Activated CD8-positive, alpha-beta memory T cell treated with anti-CD3 and anti-CD28 coated beads for 48 hours (primary cell): ENCODE measurements at regions not wholly inside any gene's neighbourhood (a gene's known extent, or its start where the extent isn't known, plus 50 kb on each side); places are given as distances from the start of the nearest gene placed in this dataset.

Experiments used
- DNase-seq, 3 experiments: peaks; one replicate each; pipeline ENCODE4 v3.0.0-alpha.2; 2020; ENCODE audit warnings: low read depth in 2 of 3, low spot score in 2 of 3

DNA sequence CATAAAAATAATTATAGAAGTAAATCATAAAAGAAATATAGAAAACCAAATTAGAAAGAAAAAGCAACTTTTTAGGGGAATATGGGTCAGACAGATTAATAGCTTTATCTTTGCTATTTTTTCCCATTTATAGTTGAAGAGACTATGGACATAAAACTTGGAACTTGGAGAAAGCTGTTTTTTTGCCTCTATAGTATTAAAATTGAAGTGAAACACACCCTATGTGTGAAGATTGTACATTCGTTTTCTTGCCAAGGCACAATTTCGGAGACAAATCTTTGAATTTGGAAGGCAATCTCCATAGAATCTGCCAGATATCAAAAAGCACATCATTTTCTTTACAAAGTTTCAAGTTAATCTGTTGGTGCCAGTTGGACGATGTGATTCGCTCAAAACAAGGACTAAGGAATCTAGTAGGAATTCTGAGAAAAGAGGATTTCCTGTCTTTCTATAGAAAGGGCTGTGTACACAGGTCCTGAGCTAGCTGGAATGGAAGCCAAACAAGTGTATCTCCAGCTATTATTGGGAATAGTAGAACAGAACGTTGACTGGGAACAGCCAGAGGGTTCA is 156.3 kb downstream of the SLC7A11 start:
- no peak for DNase-seq

DNA sequence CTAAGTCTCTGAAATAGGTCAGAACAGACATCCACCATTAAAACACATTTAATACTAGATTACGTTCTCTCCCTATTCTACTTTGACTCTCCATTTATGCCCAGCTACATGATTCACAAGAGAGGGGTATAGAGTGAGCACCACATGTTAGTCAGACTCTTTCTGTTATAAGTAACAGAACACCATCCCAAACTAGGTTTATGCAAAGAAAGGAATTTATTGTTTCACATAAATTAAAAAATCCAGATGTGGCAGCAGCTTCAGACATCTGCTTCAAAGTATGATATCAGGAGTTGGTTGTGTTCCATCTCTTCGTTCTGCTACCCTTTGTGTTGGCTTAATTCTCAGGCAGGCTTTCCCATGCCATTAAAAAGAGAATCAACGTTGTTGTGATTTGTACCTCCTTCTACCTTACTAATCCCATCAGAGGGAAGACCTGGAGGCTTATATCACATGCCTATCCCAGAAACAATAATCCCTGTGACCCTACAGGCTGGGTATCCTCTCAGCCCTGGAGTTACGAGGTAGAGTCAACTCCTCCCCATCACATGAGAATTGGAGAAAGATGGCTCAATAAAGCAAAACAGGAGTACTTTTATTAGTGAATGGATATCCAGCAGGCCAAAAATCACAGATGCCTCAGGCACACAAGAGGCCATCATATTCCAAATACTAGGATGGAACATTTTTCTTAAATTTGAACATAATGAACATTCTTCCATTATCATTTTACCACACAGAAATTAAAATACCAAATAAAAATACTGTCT is 163.2 kb downstream of the SLC7A11 start:
- DNase-seq, result no peak

DNA sequence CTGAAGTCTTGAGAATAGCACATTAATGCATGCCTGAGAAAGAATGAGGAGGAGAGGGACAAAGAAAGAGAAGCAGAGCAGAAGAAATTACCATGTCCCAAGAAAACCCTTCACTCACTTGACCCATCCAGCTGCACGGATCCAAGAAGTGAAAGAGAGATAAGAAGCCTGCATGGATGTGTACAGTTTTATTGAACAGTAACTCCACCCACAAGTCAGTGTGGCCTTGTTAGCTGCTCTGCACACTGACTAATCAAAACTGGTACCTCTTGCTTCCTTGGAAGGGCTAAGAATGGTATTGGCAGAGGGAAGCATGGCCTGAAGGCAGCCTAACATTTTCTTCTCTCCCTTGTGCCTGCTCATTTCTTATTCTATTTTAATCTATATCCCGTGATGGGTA is 163.9 kb downstream of the SLC7A11 start:
- DNase-seq, result no peak

DNA sequence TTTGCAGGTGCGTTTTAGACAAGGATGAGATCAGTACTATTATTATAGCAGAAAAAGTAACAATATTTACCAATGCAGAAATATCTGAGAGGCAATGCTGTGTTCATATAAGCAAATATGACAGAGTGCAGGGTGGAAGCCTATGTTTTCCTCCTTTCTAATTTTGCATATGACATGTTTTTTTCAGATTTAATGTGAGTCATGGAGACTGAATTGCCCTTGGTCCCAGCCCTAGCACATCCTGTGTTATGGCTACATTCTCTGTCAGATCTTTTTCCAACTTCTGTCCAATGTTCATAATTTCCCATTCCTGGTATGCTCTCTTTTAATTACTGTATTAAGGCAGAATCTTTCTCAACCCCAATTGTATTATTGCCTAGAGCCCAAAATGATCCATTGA is 165.6 kb downstream of the SLC7A11 start:
- DNase-seq, result no peak

DNA sequence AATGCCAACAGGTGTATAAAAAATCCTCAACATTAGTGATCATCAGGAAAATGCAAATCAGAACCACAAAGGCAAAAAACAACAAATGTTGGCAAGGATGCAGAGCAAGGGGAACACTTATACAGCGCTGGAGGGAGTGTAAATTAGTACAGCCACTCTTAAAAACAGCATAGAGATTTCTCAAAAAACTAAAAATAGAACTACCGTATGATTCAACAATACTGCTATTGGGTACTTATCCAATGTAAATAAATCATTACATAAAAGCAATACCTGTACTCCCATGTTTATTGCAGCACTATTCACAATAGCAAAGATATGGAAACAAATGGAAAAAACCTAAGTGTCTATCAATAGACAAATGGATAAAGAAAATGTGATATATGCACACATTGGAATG is 171.3 kb downstream of the SLC7A11 start:
- DNase-seq, result no peak

DNA sequence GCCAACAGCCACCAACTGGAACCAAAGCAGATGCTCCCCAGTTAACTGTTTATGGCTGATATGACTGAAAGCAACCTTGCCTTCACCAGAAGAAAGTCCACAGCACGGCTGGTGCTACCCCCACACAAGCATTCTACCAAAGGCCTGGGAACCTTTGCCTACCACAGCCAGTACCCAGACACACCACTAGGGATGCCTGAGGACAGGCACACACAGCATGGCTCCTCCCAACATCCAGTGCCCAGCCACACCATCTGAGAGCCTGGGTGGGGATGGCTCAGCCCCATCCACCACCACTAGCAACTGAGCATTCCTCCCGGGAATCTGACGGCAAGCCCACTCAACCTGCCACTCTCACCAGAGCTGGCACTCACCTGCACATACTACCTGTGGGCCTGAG is 178.6 kb downstream of the SLC7A11 start:
- DNase-seq, result no peak

DNA sequence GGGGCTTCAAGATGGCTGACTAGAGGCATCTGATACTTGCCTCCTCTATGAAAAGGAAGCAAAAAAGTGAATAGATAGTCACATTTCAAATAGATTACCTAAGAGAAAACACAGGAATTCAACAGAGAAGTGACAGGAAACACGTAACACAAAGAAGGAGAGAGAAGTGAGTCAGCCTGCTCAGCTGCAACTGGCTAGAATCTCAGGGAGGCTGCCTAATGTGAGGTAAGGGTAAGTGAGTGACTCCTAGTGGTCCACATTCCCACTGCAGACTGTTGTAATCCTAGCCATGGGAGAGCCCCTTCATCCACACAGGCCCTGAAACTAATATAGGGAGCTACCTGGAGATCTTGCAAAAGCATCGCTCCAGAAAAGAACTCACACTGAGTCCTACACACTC is 179.2 kb downstream of the SLC7A11 start:
- no peak for DNase-seq

DNA sequence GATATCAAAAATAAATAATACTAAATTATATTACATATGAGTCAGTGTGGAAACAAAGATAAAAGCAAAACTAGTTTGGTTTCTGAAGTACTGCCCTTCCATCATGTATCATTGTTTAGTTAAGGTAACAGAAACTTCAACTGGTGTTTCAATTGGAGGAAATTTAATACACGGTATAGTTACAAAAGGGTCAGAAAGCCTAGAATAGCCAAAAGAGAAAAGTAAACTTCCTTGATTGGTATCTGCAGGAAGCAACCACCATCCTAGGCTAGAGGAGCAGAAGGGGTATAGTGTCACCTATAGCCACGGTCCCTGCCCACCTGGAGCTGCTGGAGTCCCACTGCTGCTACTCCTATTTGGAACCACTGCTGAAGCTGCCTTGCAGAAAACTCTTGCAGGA is 185.6 kb downstream of the SLC7A11 start:
- no peak for DNase-seq

DNA sequence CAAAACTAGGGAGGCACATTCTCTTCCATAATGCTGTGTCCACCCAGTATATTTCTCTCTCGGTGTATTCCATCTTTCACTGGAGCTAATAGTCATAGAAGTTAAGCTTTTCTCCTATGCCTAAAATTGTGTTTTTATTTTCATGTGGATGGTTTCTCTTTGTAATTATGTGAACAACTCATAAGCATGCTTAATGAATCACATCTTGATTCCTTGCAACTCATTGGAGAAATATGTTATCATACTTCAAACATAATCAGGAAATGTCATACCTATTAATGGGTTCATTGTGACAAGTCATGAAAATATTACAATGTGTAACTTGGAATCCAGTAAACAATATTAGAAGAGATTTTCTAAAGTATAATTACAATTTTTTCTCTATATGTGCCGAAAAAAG is 186.3 kb downstream of the SLC7A11 start:
- no peak for DNase-seq

DNA sequence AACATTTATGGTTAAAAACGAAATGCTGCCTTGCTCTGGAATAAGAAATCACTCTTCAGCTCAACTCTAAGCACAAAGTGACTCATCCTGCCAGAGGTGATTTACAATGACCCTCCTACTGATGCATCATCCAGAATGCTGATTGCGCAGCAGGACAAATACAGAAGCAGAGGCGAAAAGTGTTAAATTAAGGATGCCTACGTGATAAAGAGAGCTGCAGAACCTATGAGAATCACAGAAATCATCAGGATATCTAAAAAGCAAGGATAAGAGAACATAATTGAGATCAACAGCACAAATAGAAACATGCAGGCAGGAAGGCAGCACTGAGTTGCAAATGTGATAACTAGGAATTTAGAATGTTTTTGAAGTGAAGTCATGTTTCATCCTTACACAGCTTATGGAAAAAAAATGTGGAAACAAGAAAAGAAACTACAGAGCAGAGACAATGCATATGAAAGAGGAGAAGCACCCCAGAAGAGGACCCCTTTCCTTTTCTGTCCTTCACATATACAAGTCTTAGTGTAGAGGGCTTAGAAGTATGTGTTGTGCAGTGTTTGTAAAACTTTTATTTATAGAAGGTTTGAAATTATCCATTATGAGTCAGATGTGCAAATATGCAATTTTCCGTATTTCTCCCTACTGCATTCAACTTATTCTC is 188.4 kb downstream of the SLC7A11 start:
- DNase-seq, result no peak

DNA sequence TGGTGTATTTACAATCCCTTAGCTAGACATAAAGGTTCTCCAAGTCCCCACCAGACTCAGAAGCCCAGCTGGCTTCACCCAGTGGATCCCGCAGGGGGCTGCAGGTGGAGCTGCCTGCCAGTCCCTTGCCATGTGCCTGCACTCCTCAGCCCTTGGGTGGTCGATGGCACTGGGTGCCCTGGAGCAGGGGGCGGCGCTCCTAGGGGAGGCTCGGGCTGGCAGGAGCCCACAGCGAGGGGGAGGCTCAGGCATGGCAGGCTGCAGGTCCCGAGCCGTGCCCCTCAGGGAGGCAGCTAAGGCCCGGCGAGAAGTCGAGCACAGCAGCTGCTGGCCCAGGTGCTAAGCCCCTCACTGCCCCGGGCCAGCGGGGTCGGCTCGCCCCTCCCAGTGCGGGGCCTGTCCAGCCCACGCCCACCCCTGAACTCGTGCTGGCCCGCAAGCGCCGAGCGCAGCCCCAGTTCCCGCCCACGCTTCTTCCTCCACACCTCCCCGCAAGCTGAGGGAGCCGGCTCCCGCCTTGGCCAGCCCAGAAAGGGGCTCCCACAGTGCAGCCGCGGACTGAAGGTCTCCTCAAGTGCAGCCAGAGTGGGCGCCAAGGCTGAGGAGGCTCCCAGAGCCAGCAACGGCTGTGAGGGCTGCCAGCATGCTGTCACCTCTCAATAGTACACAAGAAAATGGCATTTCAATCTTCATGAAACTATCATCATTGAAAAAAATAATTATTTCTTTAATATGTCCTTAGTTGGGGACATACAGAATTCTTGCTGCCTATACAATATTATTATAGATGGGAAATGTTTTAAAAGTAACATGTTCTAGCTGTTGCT is 189.1 kb downstream of the SLC7A11 start:
- no peak for DNase-seq

DNA sequence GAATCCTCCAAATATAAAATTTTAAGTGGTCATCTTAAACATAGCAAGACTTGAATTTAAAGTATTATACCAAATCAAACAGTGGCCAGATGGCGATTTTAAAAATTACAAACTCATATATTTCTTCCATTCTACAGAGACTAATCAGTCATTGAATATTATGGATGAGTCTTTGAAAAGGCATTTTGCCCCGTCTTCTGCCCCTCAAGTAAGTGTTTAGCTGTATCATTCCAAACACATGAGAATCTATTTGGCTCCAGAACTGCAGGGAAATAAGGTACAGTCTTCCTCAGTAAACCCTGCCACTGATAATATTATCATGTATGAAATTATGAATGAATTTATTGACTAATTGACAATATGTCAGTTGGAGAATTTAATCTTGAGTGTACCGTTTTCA is 191.0 kb downstream of the SLC7A11 start:
- DNase-seq, result no peak

DNA sequence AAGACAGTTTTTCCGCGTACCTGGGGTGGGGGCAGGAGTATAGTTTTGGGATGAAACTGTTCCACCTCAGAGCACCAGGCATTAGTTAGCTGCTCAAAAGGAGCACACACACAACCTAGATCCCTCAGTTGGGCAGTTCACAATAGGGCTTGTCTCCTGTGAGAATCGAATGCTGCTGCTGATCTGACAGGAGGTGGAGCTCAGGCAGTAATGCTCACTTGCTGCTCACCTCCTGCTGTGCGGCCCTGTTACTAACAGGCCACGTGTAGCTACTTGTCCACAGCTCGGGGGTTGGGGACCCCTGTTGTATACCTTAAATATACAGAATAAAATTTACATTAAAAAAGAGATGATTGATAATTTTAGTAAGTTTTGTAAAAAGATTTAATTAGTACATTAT is 191.5 kb downstream of the SLC7A11 start:
- no peak for DNase-seq

DNA sequence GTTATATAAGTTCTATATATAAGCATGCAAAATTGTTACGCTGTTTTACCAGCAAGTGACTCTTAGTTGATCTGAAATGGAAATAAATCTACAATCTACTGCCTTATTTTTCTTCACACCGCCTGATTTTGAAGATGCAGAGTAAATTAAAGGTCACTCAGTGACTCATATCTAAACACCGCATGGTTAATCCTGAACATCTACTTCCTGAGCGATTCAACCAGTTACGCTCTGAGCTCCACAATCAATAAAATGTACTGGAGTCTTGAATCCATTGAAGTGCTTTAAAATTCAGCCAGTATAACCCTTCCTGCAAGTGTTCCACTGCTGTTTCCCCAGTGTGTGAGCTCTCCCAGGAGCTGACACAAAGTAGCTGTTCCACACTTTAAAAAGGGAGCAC is 192.8 kb downstream of the SLC7A11 start:
- DNase-seq, result no peak

DNA sequence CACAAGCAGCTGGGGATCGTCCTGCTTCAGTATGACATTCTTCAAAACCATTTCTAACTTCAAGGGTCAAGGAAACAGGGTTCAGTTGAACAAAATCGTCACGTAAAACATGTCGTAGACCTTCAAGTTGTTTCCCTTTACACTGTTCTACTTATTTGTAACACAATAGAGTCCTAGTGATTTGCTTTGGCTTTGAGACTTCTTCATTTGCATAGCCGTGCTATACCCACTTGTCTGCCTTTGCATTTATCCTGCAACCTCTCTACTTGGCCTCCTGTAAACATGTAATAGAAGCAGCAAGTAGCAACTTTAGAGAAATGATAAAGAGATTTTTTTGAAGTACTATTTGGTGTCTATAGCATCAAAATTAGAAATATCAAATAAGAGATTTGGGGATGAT is 194.9 kb downstream of the SLC7A11 start:
- DNase-seq, result no peak

DNA sequence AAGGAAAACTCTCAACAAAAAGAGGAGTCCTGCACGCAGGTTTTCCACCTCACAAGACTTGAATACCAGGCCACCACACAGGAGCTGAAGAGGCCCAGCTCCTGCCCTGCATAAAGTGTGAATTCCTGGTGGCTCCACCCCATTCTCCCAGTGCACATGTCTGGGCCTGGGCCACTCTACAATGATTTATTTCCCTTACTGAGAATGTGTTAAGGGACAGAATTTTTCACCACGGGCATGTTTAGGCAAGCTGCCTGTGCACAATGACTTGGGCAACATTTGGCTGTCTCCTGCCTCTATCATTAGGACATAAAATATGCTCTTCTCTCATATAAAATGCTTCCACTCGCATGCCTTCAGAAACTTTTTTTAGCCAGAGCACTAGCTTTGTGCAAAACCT is 197.1 kb downstream of the SLC7A11 start:
- no peak for DNase-seq

DNA sequence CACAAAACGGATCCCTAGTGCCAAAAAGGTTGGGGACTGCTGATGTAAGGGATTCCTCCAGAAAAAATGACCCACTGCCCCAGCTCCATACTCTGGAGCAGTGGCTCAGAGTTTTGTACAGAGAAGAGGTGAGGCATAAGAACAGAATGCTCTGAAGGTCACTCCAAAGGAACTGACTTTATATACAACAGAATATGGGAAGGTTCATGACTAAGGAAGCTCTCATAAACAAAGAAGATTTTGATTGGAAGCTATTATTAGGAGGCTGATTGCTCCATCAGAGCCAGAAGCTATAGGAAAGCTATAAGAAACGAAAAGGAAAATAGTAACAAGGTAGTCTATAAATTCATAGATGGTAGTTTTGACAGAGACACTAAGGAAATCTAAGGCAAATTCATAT is 203.1 kb downstream of the SLC7A11 start:
- no peak for DNase-seq

DNA sequence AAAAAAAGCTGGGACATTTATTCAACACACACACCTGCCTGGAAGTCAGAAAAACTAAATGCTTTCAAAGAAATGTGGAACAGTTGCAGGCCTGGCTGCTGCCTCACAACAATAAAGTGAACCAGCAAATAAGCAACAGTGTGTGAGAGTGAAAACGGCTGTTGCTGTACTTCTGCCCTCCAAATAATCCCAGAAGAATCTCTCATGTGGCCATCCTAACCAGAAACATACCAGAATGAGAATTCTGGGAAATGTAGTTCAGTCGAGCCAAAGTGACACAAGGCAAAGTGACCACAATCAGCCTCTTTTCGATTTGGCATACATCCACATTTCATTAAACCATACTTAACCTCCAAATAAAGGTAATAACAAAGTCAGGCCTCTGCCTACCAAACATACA is 204.5 kb downstream of the SLC7A11 start:
- no peak for DNase-seq

DNA sequence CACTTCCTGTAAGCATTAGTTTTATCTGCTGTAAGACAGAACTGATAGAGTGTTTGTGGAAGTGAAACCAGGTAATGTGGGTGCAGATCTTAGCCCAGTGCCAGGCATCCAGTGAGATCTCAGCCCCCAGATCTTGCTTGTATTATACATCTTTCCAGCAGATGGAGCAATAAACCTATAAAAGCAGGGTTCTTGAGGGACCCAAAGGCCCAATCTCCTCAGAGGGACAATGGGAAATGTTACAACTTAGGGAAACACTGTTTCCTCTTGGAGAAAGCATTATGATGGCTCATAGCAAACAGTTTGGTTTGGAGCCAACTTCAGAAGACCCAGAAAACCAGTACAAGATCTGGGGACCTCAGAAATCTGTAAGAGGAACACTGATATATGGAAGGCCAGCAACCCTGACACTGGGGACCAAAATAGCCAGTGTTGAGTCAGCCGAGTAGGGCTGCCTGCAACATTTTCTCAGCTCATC is 206.3 kb downstream of the SLC7A11 start:
- no peak for DNase-seq

DNA sequence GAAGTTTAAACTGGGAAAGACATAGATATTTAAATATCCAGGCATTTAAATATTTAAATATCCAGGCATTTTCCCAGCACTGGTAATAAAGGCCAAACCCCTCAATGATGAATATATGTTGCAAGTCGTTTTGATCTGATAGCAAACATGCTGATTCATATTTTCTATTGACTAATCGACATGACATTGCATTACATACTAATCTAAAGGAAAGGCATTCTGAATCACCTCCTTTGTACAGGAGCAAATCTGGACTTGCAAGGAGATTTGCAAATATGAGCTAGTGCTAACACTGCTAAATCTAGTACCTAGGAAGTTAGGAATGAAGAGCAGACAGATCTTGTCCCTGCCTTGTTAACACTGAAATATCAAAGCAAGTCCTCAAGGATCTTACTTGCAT is 207.3 kb downstream of the SLC7A11 start:
- no peak for DNase-seq

DNA sequence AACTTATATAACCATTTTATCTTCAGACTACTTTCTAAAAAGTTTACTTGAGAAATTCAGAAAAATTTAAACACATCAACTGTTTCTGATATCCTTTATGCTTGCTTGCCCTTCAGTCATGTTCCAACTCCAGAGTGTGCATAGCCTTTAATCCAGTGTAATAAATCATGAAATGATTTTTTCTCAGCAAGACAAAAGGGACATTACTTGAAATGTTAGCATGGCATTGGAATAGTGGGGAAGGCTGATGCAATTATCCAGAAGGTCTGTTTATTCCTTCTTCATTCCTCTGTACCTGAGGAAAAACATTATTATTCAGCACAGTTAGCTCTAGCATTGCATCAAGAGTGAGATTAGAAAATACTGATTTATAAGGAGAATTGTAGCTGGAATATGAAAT is 209.9 kb downstream of the SLC7A11 start:
- no peak for DNase-seq

DNA sequence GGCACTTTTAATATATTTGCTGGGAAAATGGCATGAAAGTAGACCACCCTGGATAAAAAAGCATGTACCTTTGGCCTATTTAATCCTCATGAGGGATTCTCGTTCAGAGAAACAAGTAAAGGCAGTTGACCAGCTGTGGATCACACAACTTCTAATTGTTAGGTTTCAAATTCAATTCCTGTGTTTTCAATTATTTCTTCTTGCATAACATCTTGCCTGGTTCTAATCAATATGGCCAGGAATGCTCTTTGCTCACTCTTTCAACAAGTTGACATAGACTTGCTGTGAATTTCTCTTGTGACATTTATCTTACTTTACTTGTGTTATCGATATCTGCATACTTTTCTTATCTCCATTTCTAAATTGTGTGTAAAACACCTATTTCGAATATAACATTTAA is 211.8 kb downstream of the SLC7A11 start:
- DNase-seq, result no peak
